Calu3 (cell line): ENCODE measurements at regions not wholly inside any gene's neighbourhood (a gene's known extent, or its start where the extent isn't known, plus 50 kb on each side); places are given as distances from the start of the nearest gene placed in this dataset.

Experiments used
- BruUV-seq: library from RNA; stranded (reverse); fragments of 400-500 nt; replicated peaks from 2 replicates; lab custom pipeline; 2021; lab: Mats Ljungman, UMichigan
- CTCF ChIA-PET: fragments of 300-600 bp; sonication (Branson Sonifier 250); formaldehyde crosslinking; loops from one replicate; lab custom pipeline; 2022; ENCODE audit warnings: antibody characterized with exemption; lab: Charles Lee
- DNase-seq: peaks from one replicate; pipeline ENCODE4 v3.0.0; 2022
- H3K27ac Mint-ChIP-seq: one replicate; pipeline ENCODE4 v1.8.0; 2022; ENCODE audit warnings: mixed read lengths; ENCODE audit not compliant: unreplicated experiment
- H3K27me3 Mint-ChIP-seq: one replicate; pipeline ENCODE4 v1.8.0; 2022; ENCODE audit warnings: mixed read lengths; ENCODE audit not compliant: unreplicated experiment
- H3K36me3 Mint-ChIP-seq: one replicate; pipeline ENCODE4 v1.8.0; 2022; ENCODE audit warnings: mild to moderate bottlenecking, moderate library complexity, mixed read lengths; ENCODE audit not compliant: insufficient read depth, unreplicated experiment
- H3K4me1 Mint-ChIP-seq: one replicate; pipeline ENCODE4 v1.8.0; 2022; ENCODE audit warnings: mild to moderate bottlenecking, low read depth, mixed read lengths; ENCODE audit not compliant: unreplicated experiment
- H3K4me3 Mint-ChIP-seq: one replicate; pipeline ENCODE4 v1.8.0; 2022; ENCODE audit warnings: mild to moderate bottlenecking, low read depth, moderate library complexity, mixed read lengths; ENCODE audit not compliant: unreplicated experiment
- H3K9me3 Mint-ChIP-seq: one replicate; pipeline ENCODE4 v1.8.0; 2022; ENCODE audit warnings: low read depth, mixed read lengths; ENCODE audit not compliant: unreplicated experiment
- CTCF ChIP-seq: fragments of 200-600 bp; IDR thresholded peaks from one replicate; pipeline ENCODE4 v1.8.0; 2022; ENCODE audit warnings: antibody characterized with exemption; ENCODE audit not compliant: unreplicated experiment
- intact Hi-C: fragments of 100-400 bp; cut with micrococcal nuclease; formaldehyde crosslinking; loops from one replicate; pipeline ENCODE4 v1.10.0; 2022; ENCODE audit not compliant: unreplicated experiment

- no TSS peak for BruUV-seq
- CTCF ChIA-PET = no interaction called here
- no peak overlapping the region for H3K27ac Mint-ChIP-seq
These were observed 174.1 kb upstream of the SUCLG2 start for GRCh38 chr3:67828486-67829010.

GRCh38 chr3:67821135-67821534 lies 166.7 kb upstream of the SUCLG2 start:
- H3K9me3 Mint-ChIP-seq = peaks cover 4% of the 10 kb centered on the region
- H3K27me3 Mint-ChIP-seq = no peaks in the 10 kb centered on the region

More at GRCh38 chr3:67828486-67829010, 174.1 kb upstream of the SUCLG2 start:
- no peak for TF ChIP-seq CTCF
- no peaks in the 10 kb centered on the region for H3K27me3 Mint-ChIP-seq
- H3K36me3 Mint-ChIP-seq = no peaks in the 10 kb centered on the region
- peaks cover 9% of the 10 kb centered on the region for H3K9me3 Mint-ChIP-seq
- no peak for DNase-seq
- H3K4me3 Mint-ChIP-seq = no peak overlapping the region
- H3K4me1 Mint-ChIP-seq = no peaks in the 10 kb centered on the region
- intact Hi-C loops = no loop called here

GRCh38 chr3:67819447-67819846 lies 165.0 kb upstream of the SUCLG2 start:
- H3K36me3 Mint-ChIP-seq = no peaks in the 10 kb centered on the region
- no peak for TF ChIP-seq CTCF
- H3K27me3 Mint-ChIP-seq = no peaks in the 10 kb centered on the region
- DNase-seq = peak; percentile 3
- no peak overlapping the region for H3K27ac Mint-ChIP-seq
- BruUV-seq = no TSS peak
- CTCF ChIA-PET = interaction anchor here (1.4 kb wide), 1 partner anchor 391 kb away, joined by 3 read pairs; no protein-coding TSS in a partner anchor
- peaks cover 2% of the 10 kb centered on the region for H3K9me3 Mint-ChIP-seq
- no peak overlapping the region for H3K4me3 Mint-ChIP-seq
- intact Hi-C loops = loop anchor here (1.0 kb wide), 1 partner anchor 1057 kb away; no protein-coding TSS in a partner anchor
- no peaks in the 10 kb centered on the region for H3K4me1 Mint-ChIP-seq

More at GRCh38 chr3:67821135-67821534, 166.7 kb upstream of the SUCLG2 start:
- H3K27ac Mint-ChIP-seq = no peak overlapping the region
- no peak for TF ChIP-seq CTCF
- intact Hi-C loops = no loop called here
- H3K36me3 Mint-ChIP-seq = no peaks in the 10 kb centered on the region
- H3K4me3 Mint-ChIP-seq = no peak overlapping the region
- no TSS peak for BruUV-seq
- H3K4me1 Mint-ChIP-seq = no peaks in the 10 kb centered on the region
- DNase-seq = no peak
- CTCF ChIA-PET = no interaction called here

GRCh38 chr3:67809370-67809935 lies 155.0 kb upstream of the SUCLG2 start:
- no peaks in the 10 kb centered on the region for H3K9me3 Mint-ChIP-seq
- intact Hi-C loops = no loop called here
- H3K27ac Mint-ChIP-seq = no peak overlapping the region
- TF ChIP-seq CTCF = no peak
- H3K27me3 Mint-ChIP-seq = no peaks in the 10 kb centered on the region
- BruUV-seq = no TSS peak
- DNase-seq = no peak
- H3K4me3 Mint-ChIP-seq = no peak overlapping the region
- no peaks in the 10 kb centered on the region for H3K4me1 Mint-ChIP-seq
- no peaks in the 10 kb centered on the region for H3K36me3 Mint-ChIP-seq
- CTCF ChIA-PET = no interaction called here
